Stimulated activated CD4-positive, alpha-beta T cell treated with anti-CD3 and anti-CD28 coated beads, TNF-alpha, amount 100 ng/mL, for 1 hour (primary cell): ENCODE measurements at regions not wholly inside any gene's neighbourhood (a gene's known extent, or its start where the extent isn't known, plus 50 kb on each side); places are given as distances from the start of the nearest gene placed in this dataset.

Experiments used
- DNase-seq, 3 donors: peaks; one replicate each; pipeline ENCODE4 v3.0.0-alpha.2; 2020; ENCODE audit warnings: low read depth in 3 of 3, low spot score in 1 of 3

DNA sequence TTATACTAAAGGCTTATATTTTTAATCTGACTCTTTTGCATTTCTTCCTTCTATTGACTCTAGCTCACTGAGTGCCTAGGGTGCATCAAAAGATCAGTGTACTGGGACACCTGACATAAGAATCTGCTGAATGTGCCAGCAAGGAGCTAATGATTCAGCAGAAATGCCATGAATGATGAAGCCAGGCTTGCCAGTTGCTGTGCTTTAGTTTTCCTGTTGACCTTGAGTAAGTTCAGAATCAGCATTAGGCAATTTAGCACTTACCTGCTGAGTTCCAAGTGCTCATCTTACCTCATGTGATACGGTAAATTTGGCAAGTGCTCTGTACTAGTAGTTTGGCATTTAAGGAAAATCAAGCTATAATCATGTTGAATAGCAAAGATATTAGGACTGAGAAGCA, 523.2 kb upstream of the B3GALT2 start:
- DNase-seq, result no peak

DNA sequence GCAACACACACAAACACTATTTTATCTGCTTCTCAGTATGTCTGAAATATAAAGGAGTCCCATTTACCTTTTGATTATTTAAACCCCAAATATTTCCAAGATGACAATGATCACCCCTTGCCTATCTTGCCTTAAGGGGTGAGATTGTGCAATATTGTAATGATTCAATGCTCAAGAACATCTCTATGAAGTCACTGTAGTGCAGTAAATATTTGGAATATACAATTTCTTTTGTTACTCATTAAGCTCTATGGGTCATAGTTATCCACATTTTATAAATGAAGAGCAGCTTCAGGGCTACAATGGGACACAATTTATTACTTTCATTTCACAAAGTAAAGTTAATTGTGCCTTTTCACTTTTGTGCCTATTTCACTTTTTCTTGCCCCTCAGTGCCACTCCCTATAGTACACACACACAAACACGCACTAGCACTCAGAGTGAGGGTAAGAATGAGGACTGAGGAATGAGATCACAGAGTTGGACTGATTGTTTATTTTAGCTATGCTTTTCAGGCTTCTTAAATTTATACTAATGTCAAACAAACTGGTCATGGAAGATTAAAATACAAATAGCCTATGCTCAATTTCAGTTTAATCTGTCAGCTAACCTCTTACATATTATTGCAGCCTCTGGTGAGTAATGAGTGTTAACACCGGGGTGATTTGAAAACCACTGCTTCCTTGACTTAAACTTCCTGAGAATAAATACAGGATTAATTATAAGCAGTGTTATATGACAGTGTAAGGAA, 521.0 kb upstream of the B3GALT2 start:
- DNase-seq, result no peak

DNA sequence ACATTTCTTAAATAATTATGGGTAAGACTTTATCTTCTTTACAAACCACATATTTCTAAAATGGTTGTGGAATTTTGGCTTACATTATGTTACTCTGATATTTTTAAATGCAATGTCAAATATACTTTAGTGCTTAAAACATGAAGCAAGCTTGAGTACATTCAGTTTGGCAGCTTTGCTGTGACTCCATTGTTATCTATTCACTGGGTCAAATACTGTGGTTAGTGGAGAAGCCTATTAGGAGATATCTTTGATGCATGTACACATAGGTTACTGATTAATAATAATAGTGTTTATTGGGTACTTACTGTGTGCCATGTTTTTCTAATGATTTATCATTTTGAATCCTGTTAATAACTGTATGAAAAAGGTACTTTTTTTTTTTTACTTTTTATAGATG, 520.4 kb upstream of the B3GALT2 start:
- DNase-seq, result no peak

DNA sequence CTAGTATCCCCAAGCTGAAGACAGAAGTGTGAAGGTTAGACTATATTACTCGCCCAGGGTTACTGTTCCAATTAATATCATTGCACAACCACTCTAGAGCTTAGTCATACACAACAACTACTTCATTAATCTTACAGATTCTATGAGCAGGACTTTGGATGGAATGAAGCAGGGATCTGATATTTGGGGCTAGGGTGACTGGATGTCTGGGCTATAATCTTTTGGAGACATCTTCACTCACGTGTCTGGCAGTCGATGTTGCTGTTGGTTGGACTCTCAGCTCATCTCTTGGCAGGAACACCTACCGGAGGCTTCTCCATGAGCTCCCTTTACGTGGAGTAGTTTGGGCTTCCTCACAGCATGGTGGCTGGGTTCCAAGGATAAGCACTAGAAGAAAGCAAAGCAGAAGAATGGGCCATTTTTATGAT, 519.2 kb upstream of the B3GALT2 start:
- DNase-seq, result no peak

DNA sequence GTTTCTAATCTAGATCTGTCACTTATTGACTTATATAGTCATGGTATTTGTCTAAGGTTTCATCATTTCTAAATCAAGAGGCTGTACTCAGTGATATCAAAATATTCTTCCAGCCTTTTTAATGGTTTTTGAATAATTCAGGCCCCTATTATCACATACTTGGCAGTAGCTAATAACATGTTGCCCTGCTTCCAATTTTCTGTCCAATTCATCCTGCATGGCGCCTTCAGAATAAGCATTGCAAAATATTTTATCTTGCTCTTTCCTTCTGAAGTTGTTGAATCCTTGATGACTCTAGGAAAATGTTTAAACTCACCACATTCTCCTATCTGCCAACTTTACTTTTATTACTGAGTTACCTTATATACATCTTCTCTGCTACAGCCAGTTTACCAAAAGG, 517.2 kb upstream of the B3GALT2 start:
- no peak for DNase-seq

DNA sequence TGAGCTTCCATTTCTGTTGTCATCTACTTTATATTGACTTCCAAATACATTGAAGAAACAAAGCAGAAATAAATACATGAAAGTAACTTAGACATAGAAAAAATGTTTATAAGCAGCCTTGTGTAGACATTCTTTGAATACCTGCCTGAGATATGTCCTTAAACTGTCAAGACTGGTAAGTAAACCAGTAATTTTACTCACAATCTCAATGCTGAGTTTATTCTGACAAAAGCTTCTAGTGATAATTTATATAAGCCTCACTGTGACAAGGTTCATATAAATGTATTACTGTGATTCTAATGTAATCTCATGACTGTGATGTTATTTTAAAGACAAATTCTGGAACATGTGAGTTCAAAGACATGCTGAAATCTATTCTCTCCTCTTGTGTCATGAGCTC, 516.7 kb upstream of the B3GALT2 start:
- no peak for DNase-seq

DNA sequence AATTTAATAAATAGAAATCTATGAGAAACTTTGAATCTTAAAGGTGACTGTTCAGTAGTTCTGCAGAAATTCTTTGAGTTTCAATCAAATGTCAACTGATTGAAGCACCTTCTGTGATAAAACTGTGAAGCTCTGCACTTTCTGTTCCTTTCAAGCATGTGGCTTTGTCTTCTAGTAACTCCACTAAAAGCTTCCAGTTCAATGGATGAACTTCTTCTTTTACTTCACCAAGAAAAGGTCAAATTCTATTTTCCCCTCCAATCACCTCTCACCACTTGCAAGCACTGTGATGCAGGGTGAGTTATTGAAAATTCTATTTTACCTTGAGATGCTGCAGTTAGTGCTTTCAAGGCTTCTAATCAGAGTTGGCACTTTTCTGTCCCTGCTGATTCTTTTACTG, 515.3 kb upstream of the B3GALT2 start:
- DNase-seq, result no peak

DNA sequence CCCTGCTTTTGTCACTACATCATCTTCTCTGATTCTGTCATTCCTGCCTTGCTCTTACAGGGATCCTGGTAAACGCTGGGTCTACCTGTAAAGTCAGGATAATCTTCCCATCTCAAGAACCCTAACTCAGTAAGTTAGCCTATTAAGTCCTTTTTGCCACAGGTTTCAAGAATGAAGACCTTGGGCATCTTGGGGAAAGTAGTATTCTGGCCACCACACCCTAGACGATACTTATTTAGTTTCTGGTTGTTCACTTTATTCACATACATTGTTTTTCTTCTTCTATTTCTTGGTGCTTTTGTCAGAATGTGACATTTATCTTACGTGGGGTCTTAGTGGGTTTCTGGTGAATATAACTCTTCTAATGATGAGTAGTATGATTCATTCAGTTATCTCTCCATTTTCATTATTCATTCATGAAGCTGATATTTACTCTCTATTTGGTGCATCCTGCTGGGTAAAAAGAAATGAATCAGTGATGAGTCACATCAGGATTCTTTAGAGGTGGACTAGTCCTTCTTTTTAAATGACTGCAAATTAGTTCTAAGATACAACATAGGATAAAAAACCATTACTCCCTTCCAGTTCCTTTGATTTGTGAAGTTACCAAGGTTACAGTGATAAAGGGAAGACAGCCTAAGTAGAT, 514.4 kb upstream of the B3GALT2 start:
- DNase-seq, result no peak

DNA sequence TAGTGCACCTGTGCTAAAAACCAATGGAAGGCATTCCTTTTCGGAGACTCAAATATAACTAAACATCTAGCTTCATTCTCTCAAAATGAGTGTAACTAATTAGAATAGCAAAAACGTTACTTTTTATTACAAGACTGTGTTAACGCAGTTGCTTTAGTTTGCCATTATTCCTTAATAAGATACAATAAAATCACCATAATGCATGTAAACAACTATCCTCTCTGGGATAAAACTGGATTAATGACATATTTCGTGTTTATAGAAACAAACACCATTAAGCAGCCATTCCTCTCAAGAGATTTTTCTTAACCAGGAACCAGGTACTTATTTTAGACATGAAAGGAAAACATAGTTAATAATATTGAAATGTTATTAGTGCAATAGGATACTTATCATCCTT, 512.8 kb upstream of the B3GALT2 start:
- DNase-seq, result no peak

DNA sequence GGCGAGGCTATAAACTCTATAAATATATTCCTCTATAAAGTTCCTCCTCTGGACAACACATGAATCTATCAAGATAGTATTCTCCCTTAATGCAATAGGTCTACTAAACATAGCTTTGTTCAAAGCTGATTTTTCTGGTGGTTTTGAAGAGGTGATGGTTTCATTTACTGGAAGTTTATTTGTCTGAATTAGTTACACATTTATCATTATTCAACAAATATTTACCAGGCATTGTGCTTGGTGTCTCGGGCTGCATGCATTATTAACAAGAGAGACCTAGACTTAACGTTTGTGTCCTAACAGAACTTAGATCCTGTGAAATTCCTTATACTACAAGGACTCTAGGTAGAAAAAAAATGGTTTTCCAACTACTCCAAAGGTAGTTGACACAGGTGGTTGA, 511.4 kb upstream of the B3GALT2 start:
- no peak for DNase-seq

DNA sequence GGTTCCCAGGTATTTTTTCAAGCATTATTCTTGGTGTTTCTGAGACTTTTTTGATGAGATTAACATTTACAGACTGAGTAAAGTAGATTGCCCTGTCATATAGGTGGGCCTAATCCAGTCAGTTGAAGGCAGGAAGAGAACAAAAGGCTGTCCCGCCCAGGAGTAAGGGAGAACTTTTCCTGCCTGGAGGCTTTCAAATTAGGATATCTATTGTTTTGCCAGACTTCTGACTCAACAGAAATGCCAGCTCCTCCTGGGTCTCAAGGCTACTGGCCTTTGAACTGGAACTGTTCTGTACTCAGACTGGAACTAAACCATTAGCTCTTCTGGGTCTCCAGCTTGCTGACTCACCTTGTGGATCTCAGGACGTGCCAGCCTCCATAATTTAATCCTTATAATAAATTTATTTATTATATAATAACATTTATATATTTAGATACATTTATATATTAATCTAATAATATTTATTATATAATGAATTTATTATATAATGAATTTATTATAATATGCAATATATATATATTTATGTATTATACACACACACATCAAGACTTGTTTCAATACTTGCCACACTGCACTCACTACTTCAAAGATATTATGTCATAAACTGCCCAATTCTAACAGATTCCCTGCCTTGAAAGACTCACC, 510.8 kb upstream of the B3GALT2 start:
- DNase-seq, result no peak

DNA sequence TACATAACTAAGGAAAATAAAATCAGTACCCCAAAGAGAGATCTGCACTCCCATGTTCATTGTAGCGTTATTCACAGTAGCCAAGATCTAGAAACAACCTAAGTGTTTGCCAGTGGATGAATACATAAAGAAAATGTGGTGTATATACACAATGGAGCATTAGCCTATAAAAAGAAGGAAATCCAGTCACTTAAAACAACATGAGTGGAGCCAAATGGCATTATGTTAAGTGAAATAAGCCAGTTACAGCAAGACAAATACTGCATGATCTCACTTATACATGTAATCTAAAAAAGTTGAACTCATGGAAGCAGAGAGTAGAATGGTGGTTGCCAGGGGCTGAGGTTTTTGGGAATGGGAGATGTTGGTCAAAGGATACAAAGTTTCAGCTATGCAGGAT, 508.3 kb upstream of the B3GALT2 start:
- no peak for DNase-seq

DNA sequence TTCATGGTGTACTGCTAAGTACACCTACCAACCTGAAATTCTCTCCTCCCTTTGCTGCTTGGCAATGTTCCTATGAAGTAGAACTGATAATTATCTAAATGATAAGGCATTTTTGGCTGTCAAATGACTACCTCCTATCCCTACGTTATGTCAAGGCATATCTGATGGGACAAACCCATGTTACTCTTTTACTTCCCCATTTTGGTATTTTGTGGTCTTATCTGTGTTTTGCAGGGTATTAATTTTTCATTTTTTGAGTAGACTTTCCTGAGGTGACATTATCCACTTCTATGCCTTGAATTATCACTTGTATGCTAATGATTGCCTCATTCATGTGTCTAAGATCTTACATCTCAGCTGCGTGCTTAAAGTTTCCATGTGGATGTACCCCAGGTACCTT, 499.6 kb upstream of the B3GALT2 start:
- no peak for DNase-seq

DNA sequence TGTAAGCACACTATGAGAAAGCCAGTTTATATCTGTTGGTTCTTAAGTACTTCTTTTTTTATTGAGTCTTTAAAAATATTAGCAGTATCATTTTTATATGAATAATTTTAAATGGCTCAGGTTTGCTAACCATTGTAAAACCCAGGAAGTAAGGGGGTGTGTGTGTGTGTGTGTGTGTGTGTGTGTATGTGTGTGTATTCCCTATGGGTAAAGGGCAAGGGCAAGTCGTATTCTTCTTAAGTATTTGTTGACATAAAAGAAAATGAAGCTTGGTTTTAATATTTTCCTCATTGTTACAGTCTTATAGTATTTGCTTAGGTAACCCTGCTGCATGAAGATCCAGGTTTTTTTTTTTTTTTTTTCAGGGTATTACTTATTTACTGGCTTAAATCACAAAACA, 495.0 kb upstream of the B3GALT2 start:
- DNase-seq, result no peak

DNA sequence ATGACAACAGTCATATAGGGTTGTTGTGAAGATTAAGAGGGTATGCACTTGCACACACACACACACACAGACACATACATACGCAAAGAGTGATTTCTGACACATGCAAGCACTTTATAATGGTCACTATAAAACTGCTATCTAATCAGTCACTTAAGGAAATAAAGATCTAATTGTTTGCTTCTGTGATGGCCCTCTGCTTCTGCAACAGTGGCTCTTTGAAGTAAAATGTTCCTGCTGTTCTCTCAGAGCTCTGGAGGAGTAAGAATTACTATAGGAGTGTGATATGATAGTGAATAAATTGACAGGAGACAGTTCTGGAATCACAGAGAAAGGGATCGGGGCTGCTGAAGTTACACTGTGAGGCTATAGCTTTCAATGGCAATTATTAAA, 494.5 kb upstream of the B3GALT2 start:
- DNase-seq, result no peak

DNA sequence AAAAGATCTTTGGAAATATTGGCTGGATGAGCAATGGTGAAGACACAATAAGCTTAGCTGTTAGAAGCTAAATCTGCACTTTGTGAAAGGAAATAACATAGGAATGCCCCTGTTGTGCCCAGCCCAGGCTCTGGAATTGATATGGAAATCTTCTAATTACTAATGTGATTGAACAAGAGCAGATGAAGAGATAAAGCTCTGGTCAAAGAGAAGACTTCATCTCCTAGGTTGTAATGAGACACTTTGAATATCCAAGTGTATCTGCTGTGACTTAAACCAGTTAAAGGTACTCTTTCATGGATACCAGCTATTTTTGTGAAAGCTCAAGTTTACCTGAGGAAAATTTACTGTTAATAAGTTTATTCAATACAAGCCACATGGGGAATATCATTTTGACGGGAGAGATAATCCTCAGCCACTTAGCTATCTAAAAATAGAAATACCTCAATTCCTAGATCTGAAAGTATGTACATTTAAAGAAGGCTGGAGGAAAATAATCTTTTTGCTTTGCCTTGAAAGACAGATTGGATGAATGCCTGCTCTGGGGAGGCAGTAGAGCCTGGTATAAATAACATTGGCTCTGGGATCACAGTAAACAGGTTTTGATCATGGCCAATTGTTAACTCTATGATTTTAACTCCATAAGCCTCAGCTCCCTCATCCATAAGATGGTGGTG, 494.0 kb upstream of the B3GALT2 start:
- DNase-seq, result no peak

DNA sequence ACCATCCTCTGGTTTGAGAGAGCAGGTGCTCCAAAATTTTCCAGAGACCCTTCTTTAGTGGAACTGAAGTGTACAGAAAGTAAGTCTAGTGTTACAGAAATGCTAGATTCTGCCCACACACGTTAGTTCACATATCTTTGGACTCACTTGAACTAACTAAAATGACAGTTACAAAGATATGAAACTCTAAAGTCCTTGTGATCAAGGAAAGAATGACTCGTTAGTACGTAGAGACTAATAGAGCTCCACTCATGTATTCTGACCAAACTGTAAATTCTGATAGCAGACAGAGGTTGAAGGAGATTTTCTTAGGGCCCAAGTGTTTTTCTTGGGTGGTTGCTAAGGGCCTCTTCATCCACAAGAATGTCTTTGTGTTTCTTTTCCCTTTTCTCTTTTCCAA, 491.5 kb upstream of the B3GALT2 start:
- DNase-seq, result no peak

DNA sequence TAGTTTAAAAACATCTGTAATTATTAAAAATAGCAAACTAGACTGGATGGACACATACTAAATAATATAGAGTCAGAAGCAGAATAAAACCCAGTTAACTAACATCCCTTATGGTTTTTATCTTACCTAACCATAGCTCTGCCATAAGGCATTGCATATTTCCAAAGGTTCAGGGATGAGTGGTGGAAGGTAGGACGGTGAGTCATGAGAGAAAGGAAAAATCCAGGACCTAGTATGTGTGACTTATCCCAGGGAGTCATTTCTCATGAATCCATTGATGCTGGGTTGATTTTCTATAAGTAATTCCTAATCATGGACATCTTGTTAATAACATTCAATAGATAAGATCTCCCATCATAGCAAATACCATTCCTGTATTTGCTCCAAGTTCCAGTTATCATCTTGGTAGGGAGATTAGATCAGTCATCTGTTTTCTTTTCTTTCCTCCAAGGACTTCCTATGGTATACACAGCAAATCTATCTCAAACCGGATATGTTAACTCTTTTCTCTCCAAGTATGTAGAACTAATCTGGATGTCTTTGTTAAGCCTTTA, 490.7 kb upstream of the B3GALT2 start:
- DNase-seq, result no peak

DNA sequence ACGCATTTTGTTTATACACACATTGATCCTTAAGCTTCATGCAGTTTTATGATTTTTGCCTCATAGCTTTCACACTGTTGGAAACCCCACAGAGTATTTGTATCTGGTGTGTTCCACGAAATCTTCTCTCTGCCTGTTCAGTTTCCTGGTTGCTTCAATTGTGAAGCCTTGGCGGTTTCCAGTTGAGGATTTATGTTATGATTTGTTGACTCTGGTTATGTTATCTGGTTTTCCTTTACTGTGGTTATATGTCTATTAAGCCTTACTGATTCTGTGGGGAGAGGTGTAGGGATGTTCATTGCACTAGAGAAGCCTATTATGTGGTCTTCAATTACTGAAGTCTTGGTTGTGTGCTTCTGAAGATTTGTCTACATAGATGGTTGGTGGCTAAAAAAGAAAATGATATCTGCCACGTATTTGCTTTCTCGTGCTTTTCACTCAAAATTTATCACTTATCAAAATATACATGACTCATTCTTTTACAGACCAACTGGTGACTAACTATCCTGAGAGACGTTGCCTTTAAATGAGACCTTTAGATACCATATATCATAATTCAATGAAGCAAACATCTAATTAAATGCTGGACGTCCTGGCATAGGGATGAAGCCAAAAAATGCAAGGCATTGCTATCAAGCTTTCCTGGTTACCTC, 488.0 kb upstream of the B3GALT2 start:
- no peak for DNase-seq

DNA sequence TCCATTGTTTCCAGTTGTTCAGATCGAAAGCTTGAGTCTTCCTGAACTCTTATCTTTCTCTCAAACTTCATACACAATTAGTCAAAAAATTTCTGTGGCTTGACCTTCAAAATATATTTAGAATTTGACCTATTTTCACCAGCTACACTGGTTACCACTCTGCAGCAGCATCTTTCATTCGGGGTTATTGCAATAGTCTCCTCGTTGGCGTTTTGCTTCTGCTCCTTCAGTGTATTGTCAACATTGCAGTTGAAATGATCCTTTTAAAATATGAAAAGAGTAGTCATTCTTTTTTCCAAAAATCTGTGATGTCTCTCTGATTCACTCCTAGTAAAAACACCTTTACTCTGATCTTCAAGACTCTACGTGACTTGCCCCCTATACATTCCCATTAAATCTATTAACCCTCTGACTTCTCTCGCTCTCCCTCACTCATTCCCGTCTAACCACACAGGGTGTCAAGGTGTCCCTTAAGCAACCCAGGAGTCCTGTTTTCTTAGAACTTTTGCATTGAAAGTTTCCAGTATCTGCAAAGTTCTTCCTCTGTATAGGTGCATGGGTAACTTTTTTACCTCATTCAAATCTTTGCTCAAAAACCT, 480.2 kb upstream of the B3GALT2 start:
- no peak for DNase-seq

DNA sequence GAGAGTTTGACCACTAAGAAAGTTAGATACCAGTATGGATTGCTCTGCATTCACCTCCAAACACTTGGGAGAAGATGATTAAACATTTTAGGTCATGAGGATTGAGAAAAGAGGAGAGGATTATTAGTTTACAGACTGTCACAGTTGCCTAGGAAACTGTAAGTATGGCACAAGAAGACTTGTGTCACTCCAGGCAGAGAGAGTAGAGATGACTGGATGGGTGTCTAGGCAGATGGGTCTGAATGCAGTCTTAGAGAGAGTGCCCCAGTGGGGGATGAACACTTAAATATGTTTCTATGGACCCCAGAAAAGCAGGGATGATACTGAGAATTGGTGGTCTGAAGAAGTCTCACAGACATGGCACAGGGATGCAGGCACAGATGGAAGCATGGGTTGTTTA, 477.6 kb upstream of the B3GALT2 start:
- no peak for DNase-seq
